GM19238 (cell line): ENCODE measurements at regions not wholly inside any gene's neighbourhood (a gene's known extent, or its start where the extent isn't known, plus 50 kb on each side); places are given as distances from the start of the nearest gene placed in this dataset.

Experiments
- DNase-seq: peaks from one replicate; pipeline ENCODE4 v3.0.0; 2011; ENCODE audit warnings: low spot score; ENCODE audit not compliant: insufficient read length

DNA sequence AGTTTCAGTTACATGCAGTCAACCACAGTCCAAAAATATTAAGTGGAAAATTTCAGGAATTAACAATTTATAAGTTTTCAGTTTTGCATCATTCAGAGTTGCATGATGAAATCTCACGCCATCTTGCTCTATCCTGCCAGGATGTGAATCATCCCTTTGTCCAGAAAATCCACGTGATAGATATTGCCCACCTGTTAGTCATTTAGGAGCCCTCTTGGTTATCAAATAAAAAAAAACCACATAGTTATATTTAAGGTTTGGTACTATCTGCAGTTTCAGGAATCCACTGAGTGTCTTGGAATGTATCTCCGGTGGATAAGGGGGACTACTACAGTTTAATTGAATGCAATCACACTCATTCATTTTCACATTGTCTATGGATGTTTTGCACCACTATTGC is 1249.0 kb upstream of the CITED2 start:
- no peak for DNase-seq

DNA sequence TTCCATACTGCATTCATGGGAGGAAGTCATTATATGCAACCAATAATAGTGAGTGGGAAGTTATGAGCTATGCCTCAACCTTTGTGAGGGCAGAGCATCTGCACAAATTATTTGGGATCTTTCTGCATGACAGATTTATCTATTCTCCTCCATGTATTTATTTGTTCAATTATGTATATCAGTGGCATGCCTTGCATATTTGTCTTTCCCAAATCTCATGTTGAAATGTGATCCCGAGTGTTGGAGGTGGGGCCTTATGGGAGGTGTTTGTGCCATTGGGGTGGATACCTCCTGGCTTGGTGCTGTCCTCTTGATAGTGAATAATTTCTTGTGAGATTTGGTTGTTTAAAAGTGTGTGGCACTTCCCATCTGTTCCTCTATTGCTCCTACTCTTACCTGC is 1246.0 kb upstream of the CITED2 start:
- DNase-seq, result no peak

GRCh38 chr6:140609956-140610355 is 1235.5 kb upstream of the CITED2 start:
- DNase-seq, result no peak

DNA sequence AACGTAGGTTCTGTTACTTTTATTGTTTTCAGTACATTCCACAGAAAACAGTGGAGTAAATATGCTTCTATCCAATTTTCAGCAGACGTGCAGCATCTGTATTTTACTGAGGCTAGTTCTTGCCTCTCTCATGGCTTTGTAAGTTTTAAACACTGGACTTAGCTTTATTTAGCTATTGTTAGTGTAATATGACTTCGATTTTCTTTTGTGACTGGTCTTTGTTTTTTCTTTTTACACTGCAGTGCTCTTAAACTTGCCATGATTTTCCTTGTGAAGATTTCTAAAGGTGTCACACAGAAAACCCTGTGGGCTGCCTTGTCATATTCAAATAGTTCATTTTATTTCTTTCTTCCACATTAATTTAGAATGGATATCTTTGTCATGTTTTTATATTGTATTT is 1234.9 kb upstream of the CITED2 start:
- DNase-seq, result no peak

GRCh38 chr6:140604786-140605185 is 1230.3 kb upstream of the CITED2 start:
- DNase-seq, result no peak

- DNase-seq, result no peak
Observed at GRCh38 chr6:140602431-140603248, 1228.2 kb upstream of the CITED2 start.

DNA sequence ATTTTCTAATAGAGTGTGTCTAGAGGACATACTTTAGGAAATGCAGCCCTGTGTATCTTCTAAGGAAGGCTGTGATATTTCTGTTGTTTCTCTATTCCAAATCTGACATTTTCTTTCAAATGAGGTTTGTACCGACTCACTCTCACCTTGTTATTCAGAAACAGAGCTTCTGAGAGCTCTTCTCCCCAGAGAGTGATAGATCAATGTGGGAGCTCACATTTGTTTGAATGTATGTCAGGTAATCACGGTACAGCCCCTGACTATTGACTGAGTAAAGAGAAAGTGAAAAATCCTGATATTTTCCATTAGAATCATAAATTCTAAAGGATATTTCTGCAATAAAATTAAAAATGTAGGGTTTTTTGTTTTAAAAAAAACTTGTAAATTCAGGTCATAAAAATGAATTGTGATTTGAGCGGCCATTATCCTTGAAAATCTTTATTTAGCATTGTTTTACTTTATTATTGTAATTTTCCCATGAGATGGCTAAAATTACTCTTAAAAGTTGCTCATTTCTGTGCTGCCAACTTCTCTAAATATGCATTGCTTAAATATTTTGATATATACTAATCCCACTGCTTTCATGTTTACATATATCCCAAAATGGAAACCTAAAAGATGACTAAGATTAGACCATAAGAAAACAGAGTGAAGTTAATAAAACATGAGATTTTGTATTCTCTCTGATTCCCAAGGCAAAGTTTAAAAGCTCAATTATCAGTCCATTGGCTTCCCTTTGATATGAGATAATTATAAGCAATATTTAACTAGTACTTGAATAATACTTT is 1226.8 kb upstream of the CITED2 start:
- no peak for DNase-seq

DNA sequence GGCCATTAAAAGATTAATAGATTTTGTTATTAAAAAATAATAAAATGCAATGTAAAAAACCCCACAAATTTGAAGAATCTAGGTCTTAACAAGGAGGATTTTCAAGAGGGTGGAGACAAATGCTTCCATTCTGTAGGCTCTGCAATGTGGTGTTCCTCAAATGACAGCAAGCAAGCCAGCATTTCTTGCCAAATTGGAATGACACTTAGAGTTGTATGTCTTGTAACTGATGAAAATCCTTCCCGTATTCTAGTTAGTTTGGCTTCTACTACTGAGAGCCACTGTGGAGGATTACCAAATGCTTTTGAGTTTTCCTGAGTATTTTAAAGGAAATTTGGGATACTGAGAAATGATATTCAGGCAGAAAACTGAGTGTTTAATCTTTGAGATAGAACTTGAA is 1225.5 kb upstream of the CITED2 start:
- DNase-seq, result no peak

- no peak for DNase-seq
Observed at GRCh38 chr6:140597181-140597580, 1222.7 kb upstream of the CITED2 start.

DNA sequence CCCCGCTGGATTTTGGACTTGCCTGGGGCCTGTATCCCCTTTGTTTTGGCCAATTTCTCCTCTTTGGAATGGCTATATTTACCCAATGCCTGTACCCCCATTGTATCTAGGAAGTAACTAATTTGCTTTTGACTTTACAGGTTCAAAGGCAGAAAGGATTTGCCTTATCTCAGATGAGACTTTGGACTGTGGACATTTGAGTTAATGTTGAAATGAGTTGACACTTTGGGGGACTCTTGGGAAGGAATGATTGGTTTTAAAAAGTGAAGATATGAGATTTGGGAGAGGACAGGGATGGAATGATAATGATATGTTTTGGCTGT is 1220.3 kb upstream of the CITED2 start:
- DNase-seq, result no peak

DNA sequence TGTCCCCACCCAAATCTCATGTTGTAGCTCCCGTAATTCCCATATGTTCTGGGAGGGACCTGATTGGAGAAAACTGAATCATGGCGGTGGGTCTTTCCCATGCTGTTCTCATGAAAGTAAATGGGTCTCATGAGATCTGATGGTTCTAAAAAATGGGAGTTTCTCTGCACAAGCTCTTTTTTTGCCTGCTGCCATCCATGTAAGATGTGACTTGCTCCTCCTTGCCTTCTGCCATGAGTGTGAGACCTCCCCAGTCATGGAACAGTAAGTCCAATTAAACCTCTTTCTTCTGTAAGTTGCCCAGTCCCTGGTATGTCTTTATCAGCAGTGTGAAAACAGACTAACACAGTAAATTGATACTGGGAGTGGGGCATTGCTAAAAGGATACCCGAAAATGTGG is 1218.4 kb upstream of the CITED2 start:
- no peak for DNase-seq

DNA sequence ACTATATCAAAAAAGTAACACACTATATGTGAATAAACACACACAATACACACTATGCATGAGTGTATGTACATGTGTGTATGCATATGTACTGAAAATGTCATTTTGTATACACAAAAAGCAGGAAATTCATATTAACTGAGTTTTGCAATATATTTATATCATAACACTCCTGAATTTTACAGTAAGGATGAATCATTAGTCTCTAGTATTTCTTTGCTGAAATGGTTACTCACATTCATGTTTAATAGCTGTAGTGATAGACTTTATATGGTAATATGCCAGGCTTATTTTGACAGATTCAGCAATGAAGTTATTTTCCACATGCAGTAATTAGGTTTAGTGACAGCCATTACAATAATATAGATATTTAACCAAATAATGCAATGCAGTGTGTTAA is 1216.2 kb upstream of the CITED2 start:
- no peak for DNase-seq

- no peak for DNase-seq
Observed at GRCh38 chr6:140586426-140587061, 1212.1 kb upstream of the CITED2 start.

- no peak for DNase-seq
Observed at GRCh38 chr6:140581601-140582000, 1207.2 kb upstream of the CITED2 start.

DNA sequence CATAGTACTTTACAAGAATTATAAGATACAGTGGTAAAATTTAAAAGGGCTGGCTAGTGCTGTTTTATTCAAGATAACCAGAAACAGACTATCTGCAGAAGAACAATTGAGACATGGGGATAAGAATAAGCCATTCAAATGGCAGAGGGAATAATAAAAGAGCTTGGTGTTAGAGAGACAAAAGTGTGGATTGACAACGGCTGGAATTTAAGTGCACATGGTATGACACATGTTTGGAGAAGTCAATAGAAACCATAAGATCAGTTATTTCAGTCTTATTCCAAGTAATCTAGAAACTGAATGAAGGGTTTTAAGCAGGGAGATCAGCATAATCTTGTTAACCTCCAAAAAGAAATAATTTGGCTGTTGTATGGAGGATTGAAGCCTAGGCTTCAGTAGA is 1205.5 kb upstream of the CITED2 start:
- DNase-seq, result no peak

- DNase-seq, result no peak
Observed at GRCh38 chr6:140576004-140576555, 1201.6 kb upstream of the CITED2 start.

- no peak for DNase-seq
Observed at GRCh38 chr6:140572867-140573266, 1198.4 kb upstream of the CITED2 start.

DNA sequence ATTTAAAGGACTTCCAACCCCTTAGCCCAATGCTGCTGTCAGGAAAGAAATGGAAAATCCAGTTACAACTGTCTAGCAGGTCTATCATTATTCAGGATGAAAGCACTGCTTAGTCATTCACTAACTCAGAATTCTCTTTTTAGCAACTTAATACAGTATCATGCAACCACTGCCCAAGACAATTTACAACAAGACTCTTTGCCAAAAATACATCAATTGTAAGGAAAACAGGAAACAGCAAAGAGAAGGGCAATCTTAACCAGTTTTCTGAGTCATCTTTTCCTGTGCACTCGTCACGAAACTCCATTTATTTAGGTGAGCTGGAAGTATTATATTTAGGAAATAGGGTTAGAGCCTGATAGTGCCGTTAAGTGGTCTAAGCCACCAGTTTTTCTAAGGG is 1197.7 kb upstream of the CITED2 start:
- no peak for DNase-seq

GRCh38 chr6:140571145-140571544 is 1196.7 kb upstream of the CITED2 start:
- no peak for DNase-seq

DNA sequence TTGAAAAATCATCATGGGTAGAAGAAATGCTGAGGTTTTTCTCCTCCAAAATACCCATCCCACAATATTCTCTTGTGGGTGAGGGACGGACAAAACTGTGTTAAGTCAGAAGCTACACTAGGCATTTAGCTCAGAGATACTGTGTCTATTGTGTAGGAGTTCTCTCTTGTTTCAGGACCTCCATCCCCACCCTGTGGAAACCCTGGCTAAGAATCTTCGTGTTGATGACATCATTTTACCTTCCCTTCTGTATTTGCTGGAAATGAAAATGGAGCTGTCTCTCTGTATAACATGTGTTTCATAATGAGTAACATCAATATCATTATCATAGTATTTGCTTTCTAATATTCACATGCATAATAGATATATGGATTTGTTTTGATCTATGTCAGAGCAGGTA is 1193.0 kb upstream of the CITED2 start:
- no peak for DNase-seq

DNA sequence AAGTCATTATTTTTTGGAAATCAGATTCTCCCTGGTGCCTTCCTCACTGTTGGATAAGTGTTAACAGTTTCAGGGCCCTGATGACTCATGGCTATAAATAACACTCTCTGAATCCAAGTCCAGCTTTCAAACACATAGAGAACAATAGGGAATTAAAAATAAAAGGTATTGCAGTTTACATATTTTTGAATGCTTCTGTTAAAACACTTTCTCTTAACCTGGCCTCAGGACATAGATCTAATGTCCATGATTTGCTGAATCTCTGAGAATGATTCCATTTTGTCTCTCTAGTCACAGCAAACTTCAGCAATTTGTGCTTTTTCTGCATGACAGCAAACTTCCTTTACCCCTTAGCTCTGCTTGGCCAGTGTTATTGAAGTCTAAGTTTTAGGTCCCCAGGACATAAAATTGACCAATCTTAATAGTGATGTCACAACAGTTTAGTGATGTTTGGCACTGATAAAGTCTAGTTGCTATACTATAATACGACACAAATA is 1192.4 kb upstream of the CITED2 start:
- no peak for DNase-seq

GRCh38 chr6:140563728-140564127 is 1189.3 kb upstream of the CITED2 start:
- DNase-seq, result no peak
